ENCODE measurements at regions not wholly inside any gene's neighbourhood (a gene's known extent, or its start where the extent isn't known, plus 50 kb on each side); places are given as distances from the start of the nearest gene placed in this dataset.

- TF ChIP-seq CHD7 (IDR thresholded peaks at IDR 0.05; ENCODE audit: insufficient replicate concordance, low read length) (no peak), MAFK (IDR thresholded peaks at IDR 0.05; ENCODE audit: low read depth, low read length) (no peak), TAF1 (IDR thresholded peaks at IDR 0.05; ENCODE audit: low read depth, low read length) (no peak), POLR2AphosphoS5 (IDR thresholded peaks at IDR 0.05; ENCODE audit: low read depth, low read length) (no peak)
These were observed 210.6 kb downstream of the AUH start (continued) for GRCh38 chr9:91150998-91151717.
